ENCODE measurements at regions not wholly inside any gene's neighbourhood (a gene's known extent, or its start where the extent isn't known, plus 50 kb on each side); places are given as distances from the start of the nearest gene placed in this dataset.

DNA sequence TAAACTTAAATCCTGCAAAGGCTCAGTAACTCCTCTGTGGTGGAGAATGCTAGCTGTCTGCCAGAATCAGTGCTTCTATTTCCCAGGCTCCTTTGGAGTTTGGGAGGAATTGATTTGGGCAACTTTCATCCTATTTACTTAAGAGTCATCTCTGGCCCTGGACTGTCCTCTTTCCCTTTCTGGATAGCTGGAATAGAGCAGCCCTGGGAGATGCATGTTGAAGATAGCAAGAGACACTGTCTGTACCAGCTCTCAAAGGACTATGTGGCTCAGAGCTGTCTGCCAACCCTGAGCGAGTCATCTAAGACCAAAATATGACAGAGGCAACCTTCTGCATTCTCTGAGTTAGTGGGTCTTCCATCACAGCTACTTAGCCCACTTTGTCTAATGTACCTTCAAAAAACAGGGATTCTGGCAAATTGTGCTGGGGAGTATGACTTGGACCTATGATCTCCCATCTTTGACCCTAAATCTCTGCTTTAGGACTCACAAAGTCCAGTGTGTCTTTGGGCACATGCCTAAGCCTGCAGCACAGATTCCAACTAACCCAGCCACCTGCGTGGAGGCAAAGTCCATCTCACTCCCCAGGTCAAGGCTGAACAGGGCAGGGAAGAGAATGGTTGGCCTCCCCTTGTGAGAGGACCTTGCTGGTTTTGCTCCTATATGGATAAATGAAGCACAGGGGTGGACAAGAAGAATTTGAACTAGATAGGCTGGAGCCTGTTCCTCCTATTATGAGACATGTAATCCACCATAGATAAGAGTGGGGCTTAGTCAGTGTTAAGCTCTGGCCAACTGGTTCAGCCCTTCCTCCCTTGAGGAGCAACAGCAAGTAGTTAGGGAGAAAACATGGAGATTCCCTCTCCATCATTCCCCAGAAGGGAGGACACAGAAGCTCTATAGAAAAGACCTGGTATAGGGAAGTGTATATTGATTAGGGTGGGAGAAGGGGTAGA lies 99.1 kb upstream of the PELI1 start:
- Mint-ChIP-seq H3K27me3 (ENCODE audit: low read depth in 3 of 3) (peaks cover 0 to 1% (median 1%) of the 10 kb centered on the region in 3 donors), H3K4me1 (peaks cover 9% of the 10 kb centered on the region), H3K9me3 (peaks cover 0 to 4% (median 2%) of the 10 kb centered on the region in 7 donors), H3K36me3 (peaks cover 0 to 2% of the 10 kb centered on the region in 2 donors), H3K4me3 (no peak overlapping the region), H3K27ac (peak overlapping the region in 1 of 7 donors; percentile 27)
- H3K4me3 ChIP-seq (replicated peaks in 1 of 3; ENCODE audit: low read depth in 2 of 3, low read length in 3 of 3) = no peak overlapping the region
- TF ChIP-seq, protein P1, sequence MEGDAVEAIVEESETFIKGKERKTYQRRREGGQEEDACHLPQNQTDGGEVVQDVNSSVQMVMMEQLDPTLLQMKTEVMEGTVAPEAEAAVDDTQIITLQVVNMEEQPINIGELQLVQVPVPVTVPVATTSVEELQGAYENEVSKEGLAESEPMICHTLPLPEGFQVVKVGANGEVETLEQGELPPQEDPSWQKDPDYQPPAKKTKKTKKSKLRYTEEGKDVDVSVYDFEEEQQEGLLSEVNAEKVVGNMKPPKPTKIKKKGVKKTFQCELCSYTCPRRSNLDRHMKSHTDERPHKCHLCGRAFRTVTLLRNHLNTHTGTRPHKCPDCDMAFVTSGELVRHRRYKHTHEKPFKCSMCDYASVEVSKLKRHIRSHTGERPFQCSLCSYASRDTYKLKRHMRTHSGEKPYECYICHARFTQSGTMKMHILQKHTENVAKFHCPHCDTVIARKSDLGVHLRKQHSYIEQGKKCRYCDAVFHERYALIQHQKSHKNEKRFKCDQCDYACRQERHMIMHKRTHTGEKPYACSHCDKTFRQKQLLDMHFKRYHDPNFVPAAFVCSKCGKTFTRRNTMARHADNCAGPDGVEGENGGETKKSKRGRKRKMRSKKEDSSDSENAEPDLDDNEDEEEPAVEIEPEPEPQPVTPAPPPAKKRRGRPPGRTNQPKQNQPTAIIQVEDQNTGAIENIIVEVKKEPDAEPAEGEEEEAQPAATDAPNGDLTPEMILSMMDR (IDR thresholded peaks at IDR 0.05) = no peak
- intact Hi-C loops (cut with micrococcal nuclease) = loop anchor here in 1 of 2 donors (10.0 kb wide), 1 partner anchor 51 kb away; no protein-coding TSS in a partner anchor
- peak in 1 of 3 donors; percentile 22 for DNase-seq
- no peaks in the 10 kb centered on the region for H3K79me2 ChIP-seq (ENCODE audit: insufficient read depth, low read length)
- no peaks in the 10 kb centered on the region for H4K20me1 ChIP-seq (ENCODE audit: insufficient read depth, low read length)
- 100% methylated on average over 1 of the region's 2 CpGs for WGBS (ENCODE audit: insufficient coverage)
- no peak overlapping the region for H3K9ac ChIP-seq (ENCODE audit: insufficient read depth, low read length, poor library complexity, severe bottlenecking)
- H3K4me2 ChIP-seq (replicated peaks; ENCODE audit: extremely low read depth, low read length, poor library complexity, severe bottlenecking) = no peak overlapping the region
- no peak overlapping the region for H2AFZ ChIP-seq (ENCODE audit: insufficient read depth, low read depth, low read length, poor library complexity, severe bottlenecking)
- H3K4me1 ChIP-seq (ENCODE audit: control insufficient read depth in 1 of 2, insufficient read depth in 2 of 2, low read length in 2 of 2) = peaks cover 0 to 4% of the 10 kb centered on the region in 2 donors
- no peak overlapping the region for H3K27ac ChIP-seq (ENCODE audit: low read depth in 1 of 2, low read length in 2 of 2)
- no peaks in the 10 kb centered on the region for H3K36me3 ChIP-seq (replicated peaks in 1 of 2; ENCODE audit: control insufficient read depth in 1 of 2, insufficient read depth in 2 of 2, low read length in 2 of 2)
- H3K9me3 ChIP-seq (replicated peaks in 1 of 2; ENCODE audit: control insufficient read depth in 1 of 2, insufficient read depth in 1 of 2, low read length in 2 of 2) = no peaks in the 10 kb centered on the region
- H3K27me3 ChIP-seq (ENCODE audit: control insufficient read depth in 2 of 2, insufficient read depth in 2 of 2, low read length in 2 of 2) = no peaks in the 10 kb centered on the region

DNA sequence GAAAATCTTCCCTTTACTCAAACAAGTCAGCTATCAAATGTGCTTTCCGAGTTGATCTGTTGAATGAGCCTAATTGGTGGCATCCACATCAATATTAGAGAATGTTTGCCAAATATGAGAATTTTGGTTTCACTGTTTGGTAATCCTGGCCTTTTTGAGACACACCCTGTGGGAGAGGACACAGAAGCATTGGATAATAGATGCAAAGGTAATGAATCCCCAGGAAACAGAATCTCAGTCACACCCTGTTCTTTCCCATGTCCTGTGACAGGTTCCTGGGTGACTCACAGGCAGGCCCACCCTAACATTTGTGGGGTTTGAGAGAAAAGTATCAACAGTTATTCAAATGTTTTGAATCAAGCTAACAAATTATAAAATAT lies 99.8 kb upstream of the PELI1 start:
- Histone ChIP-seq H3K4me3 (replicated peaks in 1 of 3; ENCODE audit: low read depth in 2 of 3, low read length in 3 of 3) (no peak overlapping the region), H3K36me3 (replicated peaks in 1 of 2; ENCODE audit: control insufficient read depth in 1 of 2, insufficient read depth in 2 of 2, low read length in 2 of 2) (no peaks in the 10 kb centered on the region), H3K79me2 (ENCODE audit: insufficient read depth, low read length) (no peaks in the 10 kb centered on the region), H3K4me1 (ENCODE audit: control insufficient read depth in 1 of 2, insufficient read depth in 2 of 2, low read length in 2 of 2) (peaks cover 0 to 4% of the 10 kb centered on the region in 2 donors), H3K9me3 (replicated peaks in 1 of 2; ENCODE audit: control insufficient read depth in 1 of 2, insufficient read depth in 1 of 2, low read length in 2 of 2) (no peaks in the 10 kb centered on the region), H4K20me1 (ENCODE audit: insufficient read depth, low read length) (no peaks in the 10 kb centered on the region), H3K27me3 (ENCODE audit: control insufficient read depth in 2 of 2, insufficient read depth in 2 of 2, low read length in 2 of 2) (no peaks in the 10 kb centered on the region), H2AFZ (ENCODE audit: insufficient read depth, low read depth, low read length, poor library complexity, severe bottlenecking) (no peak overlapping the region), H3K9ac (ENCODE audit: insufficient read depth, low read length, poor library complexity, severe bottlenecking) (no peak overlapping the region), H3K4me2 (replicated peaks; ENCODE audit: extremely low read depth, low read length, poor library complexity, severe bottlenecking) (no peak overlapping the region), H3K27ac (ENCODE audit: low read depth in 1 of 2, low read length in 2 of 2) (no peak overlapping the region)
- intact Hi-C loops (cut with micrococcal nuclease) = loop anchor here in 1 of 2 donors (10.0 kb wide), 1 partner anchor 51 kb away; no protein-coding TSS in a partner anchor
- no peak overlapping the region for H3K4me3 Mint-ChIP-seq
- H3K36me3 Mint-ChIP-seq = peaks cover 0 to 4% of the 10 kb centered on the region in 2 donors
- peaks cover 9% of the 10 kb centered on the region for H3K4me1 Mint-ChIP-seq
- no peak overlapping the region for H3K27ac Mint-ChIP-seq
- H3K9me3 Mint-ChIP-seq = peaks cover 0 to 4% (median 2%) of the 10 kb centered on the region in 7 donors
- peaks cover 0 to 1% (median 1%) of the 10 kb centered on the region in 3 donors for H3K27me3 Mint-ChIP-seq (ENCODE audit: low read depth in 3 of 3)
- TF ChIP-seq, protein P1 (IDR thresholded peaks at IDR 0.05) = no peak
- no CpG with 5 or more reads among the region's 1 CpG for WGBS (ENCODE audit: insufficient coverage)
- peak in 1 of 3 donors; percentile 65 for DNase-seq
